WTC11 (cell line): ENCODE measurements at regions not wholly inside any gene's neighbourhood (a gene's known extent, or its start where the extent isn't known, plus 50 kb on each side); places are given as distances from the start of the nearest gene placed in this dataset.

Source experiments
- ATAC-seq: fragments of 200-7000 bp; cut with Tn5 transposase; 2 replicates; pipeline ENCODE4 v1.10.0; 2021; ENCODE audit warnings: mild to moderate bottlenecking, moderate library complexity
- CTCF ChIA-PET: fragments of 300-600 bp; sonication (Branson Sonifier 250); formaldehyde crosslinking; loops from one replicate; lab custom pipeline; 2021; ENCODE audit warnings: antibody characterized with exemption; lab: Charles Lee
- POLR2A ChIA-PET: fragments of 350-600 bp; sonication (Branson Sonifier 250); formaldehyde crosslinking; loops from one replicate; lab custom pipeline; 2021; ENCODE audit warnings: antibody characterized with exemption; lab: Charles Lee
- DNase-seq: peaks from one replicate; pipeline ENCODE4 v3.0.0; 2021; ENCODE audit warnings: low spot score
- H3K27ac Mint-ChIP-seq: 2 replicates; pipeline ENCODE4 v1.8.0; 2021; ENCODE audit warnings: mixed read lengths
- H3K27me3 Mint-ChIP-seq: 2 replicates; pipeline ENCODE4 v1.8.0; 2021; ENCODE audit warnings: low read depth, mild to moderate bottlenecking, moderate library complexity, mixed read lengths
- H3K36me3 Mint-ChIP-seq: 2 replicates; pipeline ENCODE4 v1.8.0; 2021; ENCODE audit warnings: mixed read lengths
- H3K4me1 Mint-ChIP-seq: 2 replicates; pipeline ENCODE4 v1.8.0; 2022; ENCODE audit warnings: mixed read lengths
- H3K4me3 Mint-ChIP-seq: 2 replicates; pipeline ENCODE4 v1.8.0; 2021; ENCODE audit warnings: mild to moderate bottlenecking, moderate library complexity, mixed read lengths
- H3K9me3 Mint-ChIP-seq: 2 replicates; pipeline ENCODE4 v1.8.0; 2021; ENCODE audit warnings: mixed read lengths
- EMX1 ChIP-seq: fragments of 250-450 bp; sonication (Bioruptor Pico); IDR thresholded peaks from 2 replicates; pipeline ENCODE4 v1.8.0; 2021; ENCODE audit warnings: mild to moderate bottlenecking
- GTF2I ChIP-seq: fragments of 250-450 bp; sonication (Bioruptor Pico); conservative IDR thresholded peaks from 2 replicates; pipeline ENCODE4 v1.4.0; 2021; ENCODE audit warnings: mild to moderate bottlenecking
- JUN ChIP-seq: sonication (generic); formaldehyde crosslinking; IDR thresholded peaks from 2 replicates; pipeline ENCODE4 v1.8.0; 2023; ENCODE audit warnings: mild to moderate bottlenecking, missing genetic modification reagents
- MXD4 ChIP-seq: fragments of 250-450 bp; sonication (Bioruptor Pico); IDR thresholded peaks from 2 replicates; pipeline ENCODE4 v1.8.0; 2021; ENCODE audit warnings: mild to moderate bottlenecking, moderate library complexity, borderline replicate concordance
- NFATC4 ChIP-seq: fragments of 250-450 bp; sonication (Bioruptor Pico); IDR thresholded peaks from 2 replicates; pipeline ENCODE4 v1.9.0; 2021; ENCODE audit warnings: mild to moderate bottlenecking
- NR1H2 ChIP-seq: sonication (generic); formaldehyde crosslinking; IDR thresholded peaks from 2 replicates; pipeline ENCODE4 v1.9.0; 2021; ENCODE audit warnings: mild to moderate bottlenecking, moderate library complexity, missing genetic modification reagents
- NR3C1 ChIP-seq: sonication (generic); formaldehyde crosslinking; conservative IDR thresholded peaks from 2 replicates; pipeline ENCODE4 v1.8.1; 2023; ENCODE audit warnings: low read depth, mild to moderate bottlenecking, missing genetic modification reagents
- OVOL2 ChIP-seq: fragments of 250-450 bp; sonication (Bioruptor Pico); IDR thresholded peaks from 2 replicates; pipeline ENCODE4 v1.9.0; 2021; ENCODE audit warnings: mild to moderate bottlenecking, borderline replicate concordance
- SOX15 ChIP-seq: fragments of 250-450 bp; sonication (Bioruptor Pico); IDR thresholded peaks from 2 replicates; pipeline ENCODE4 v1.9.0; 2021; ENCODE audit warnings: mild to moderate bottlenecking
- SP1 ChIP-seq: sonication (generic); formaldehyde crosslinking; conservative IDR thresholded peaks from 2 replicates; pipeline ENCODE4 v1.8.1; 2022; ENCODE audit warnings: missing genetic modification reagents
- ZNF121 ChIP-seq: sonication (generic); formaldehyde crosslinking; IDR thresholded peaks from 2 replicates; pipeline ENCODE4 v1.8.0; 2023; ENCODE audit warnings: missing genetic modification reagents
- ZNF138 ChIP-seq: sonication (generic); formaldehyde crosslinking; conservative IDR thresholded peaks from 2 replicates; pipeline ENCODE4 v1.8.1; 2022; ENCODE audit warnings: mild to moderate bottlenecking, moderate library complexity, missing genetic modification reagents
- ZNF219 ChIP-seq: sonication (generic); formaldehyde crosslinking; IDR thresholded peaks from 2 replicates; pipeline ENCODE4 v1.8.0; 2023; ENCODE audit warnings: missing genetic modification reagents, mild to moderate bottlenecking, borderline replicate concordance
- ZNF396 ChIP-seq: fragments of 250-450 bp; sonication (Bioruptor Pico); IDR thresholded peaks from 2 replicates; pipeline ENCODE4 v1.8.0; 2021; ENCODE audit warnings: mild to moderate bottlenecking, moderate library complexity, borderline replicate concordance
- ZNF416 ChIP-seq: fragments of 250-450 bp; sonication (Bioruptor Pico); IDR thresholded peaks from 2 replicates; pipeline ENCODE4 v1.9.0; 2021; ENCODE audit warnings: mild to moderate bottlenecking, inconsistent platforms
- TF ChIP-seq, protein P1 (sequence below): sonication (generic); formaldehyde crosslinking; IDR thresholded peaks from 2 replicates; pipeline ENCODE4 v1.8.1; 2022; ENCODE audit warnings: missing genetic modification reagents, borderline replicate concordance
- TF ChIP-seq, protein P2 (sequence below): sonication (generic); formaldehyde crosslinking; IDR thresholded peaks from 2 replicates; pipeline ENCODE4 v1.8.1; 2022; ENCODE audit warnings: low read depth, mild to moderate bottlenecking, moderate library complexity, missing genetic modification reagents, borderline replicate concordance
- TF ChIP-seq, protein P3 (sequence below): sonication (generic); formaldehyde crosslinking; IDR thresholded peaks from 2 replicates; pipeline ENCODE4 v1.8.1; 2022; ENCODE audit warnings: mild to moderate bottlenecking, moderate library complexity, missing genetic modification reagents
- TF ChIP-seq, protein P4 (sequence below): sonication (generic); formaldehyde crosslinking; IDR thresholded peaks from 2 replicates; pipeline ENCODE4 v1.8.0; 2023; ENCODE audit warnings: mild to moderate bottlenecking, missing genetic modification reagents
- TF ChIP-seq, protein P5 (sequence below): fragments of 250-450 bp; sonication (Bioruptor Pico); IDR thresholded peaks from 2 replicates; pipeline ENCODE4 v1.9.0; 2021; ENCODE audit warnings: mild to moderate bottlenecking
- TF ChIP-seq, protein P6 (sequence below): fragments of 200-600 bp; IDR thresholded peaks from 2 replicates; pipeline ENCODE4 v1.8.0; 2022; ENCODE audit warnings: antibody characterized with exemption
- TF ChIP-seq, protein P7 (sequence below): fragments of 250-450 bp; sonication (Bioruptor Pico); IDR thresholded peaks from 2 replicates; pipeline ENCODE4 v1.9.0; 2021; ENCODE audit warnings: mild to moderate bottlenecking, borderline replicate concordance
- TF ChIP-seq, protein P8 (sequence below): fragments of 250-450 bp; sonication (Bioruptor Pico); IDR thresholded peaks from 2 replicates; pipeline ENCODE4 v1.9.0; 2021; ENCODE audit warnings: moderate library complexity, mild to moderate bottlenecking, inconsistent platforms, borderline replicate concordance

DNA sequence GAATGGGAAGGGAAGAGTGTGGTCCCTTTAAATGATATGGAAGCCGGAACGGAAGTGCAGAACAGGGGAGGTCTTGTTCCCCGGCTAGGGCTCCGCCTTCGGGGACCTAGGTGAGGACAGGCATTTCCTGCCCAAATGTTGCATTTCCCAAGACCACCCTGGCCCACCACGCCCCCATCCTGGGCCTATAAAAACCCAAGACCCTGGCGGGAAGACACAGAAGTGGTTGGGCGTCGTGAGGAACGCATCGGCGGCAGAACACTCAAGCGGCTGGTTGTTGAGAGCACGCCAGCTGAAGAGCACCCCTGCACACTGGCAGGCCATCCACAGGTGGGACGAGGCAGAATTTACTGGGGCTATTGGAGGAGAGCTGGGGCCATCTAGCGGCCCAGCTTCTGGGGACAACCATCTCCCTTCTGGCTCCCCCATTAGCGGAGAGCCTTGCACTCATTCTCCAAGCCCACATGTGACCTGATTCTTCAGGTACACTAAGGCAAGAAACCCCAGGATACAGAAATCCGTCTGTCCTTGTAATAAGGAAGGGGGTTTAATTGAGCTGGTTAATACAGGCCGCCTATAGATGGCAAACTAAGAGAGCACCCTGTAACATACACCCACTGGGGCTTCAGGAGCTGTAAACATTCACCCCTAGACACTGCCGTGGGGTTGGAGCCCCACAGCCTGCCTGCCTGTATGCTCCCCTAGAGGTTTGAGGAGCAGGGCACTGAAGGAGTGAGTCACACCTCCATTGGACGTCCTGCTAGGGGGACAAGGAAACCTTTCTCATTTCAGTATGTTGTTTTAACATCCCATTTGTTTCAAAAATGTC is 1327.9 kb downstream of the BRINP3 start:
- Mint-ChIP-seq H3K4me3 (peak overlapping the region; percentile 47), H3K4me1 (no peaks in the 10 kb centered on the region), H3K27me3 (no peaks in the 10 kb centered on the region), H3K9me3 (no peaks in the 10 kb centered on the region), H3K27ac (no peak overlapping the region), H3K36me3 (no peaks in the 10 kb centered on the region)
- ChIA-PET CTCF (interaction anchor here (0.6 to 1.7 kb wide), 3 partner anchors 205 to 1222 kb away, joined by 3 to 16 read pairs (median 3); no protein-coding TSS in a partner anchor), POLR2A (no interaction called here)
- DNase-seq = peak; percentile 60
- ATAC-seq = peak; percentile 99
- TF ChIP-seq, protein P1, sequence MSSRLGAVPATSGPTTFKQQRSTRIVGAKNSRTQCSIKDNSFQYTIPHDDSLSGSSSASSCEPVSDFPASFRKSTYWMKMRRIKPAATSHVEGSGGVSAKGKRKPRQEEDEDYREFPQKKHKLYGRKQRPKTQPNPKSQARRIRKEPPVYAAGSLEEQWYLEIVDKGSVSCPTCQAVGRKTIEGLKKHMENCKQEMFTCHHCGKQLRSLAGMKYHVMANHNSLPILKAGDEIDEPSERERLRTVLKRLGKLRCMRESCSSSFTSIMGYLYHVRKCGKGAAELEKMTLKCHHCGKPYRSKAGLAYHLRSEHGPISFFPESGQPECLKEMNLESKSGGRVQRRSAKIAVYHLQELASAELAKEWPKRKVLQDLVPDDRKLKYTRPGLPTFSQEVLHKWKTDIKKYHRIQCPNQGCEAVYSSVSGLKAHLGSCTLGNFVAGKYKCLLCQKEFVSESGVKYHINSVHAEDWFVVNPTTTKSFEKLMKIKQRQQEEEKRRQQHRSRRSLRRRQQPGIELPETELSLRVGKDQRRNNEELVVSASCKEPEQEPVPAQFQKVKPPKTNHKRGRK (CRISPR knock-in tag) = no peak
- TF ChIP-seq, protein P2, sequence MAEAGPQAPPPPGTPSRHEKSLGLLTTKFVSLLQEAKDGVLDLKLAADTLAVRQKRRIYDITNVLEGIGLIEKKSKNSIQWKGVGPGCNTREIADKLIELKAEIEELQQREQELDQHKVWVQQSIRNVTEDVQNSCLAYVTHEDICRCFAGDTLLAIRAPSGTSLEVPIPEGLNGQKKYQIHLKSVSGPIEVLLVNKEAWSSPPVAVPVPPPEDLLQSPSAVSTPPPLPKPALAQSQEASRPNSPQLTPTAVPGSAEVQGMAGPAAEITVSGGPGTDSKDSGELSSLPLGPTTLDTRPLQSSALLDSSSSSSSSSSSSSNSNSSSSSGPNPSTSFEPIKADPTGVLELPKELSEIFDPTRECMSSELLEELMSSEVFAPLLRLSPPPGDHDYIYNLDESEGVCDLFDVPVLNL = no peak
- no peak for TF ChIP-seq NR3C1 (CRISPR knock-in tag)
- no peak for TF ChIP-seq ZNF121 (CRISPR knock-in tag)
- TF ChIP-seq GTF2I (CRISPR knock-in tag) = no peak
- TF ChIP-seq NFATC4 (CRISPR knock-in tag) = no peak
- TF ChIP-seq, protein P3, sequence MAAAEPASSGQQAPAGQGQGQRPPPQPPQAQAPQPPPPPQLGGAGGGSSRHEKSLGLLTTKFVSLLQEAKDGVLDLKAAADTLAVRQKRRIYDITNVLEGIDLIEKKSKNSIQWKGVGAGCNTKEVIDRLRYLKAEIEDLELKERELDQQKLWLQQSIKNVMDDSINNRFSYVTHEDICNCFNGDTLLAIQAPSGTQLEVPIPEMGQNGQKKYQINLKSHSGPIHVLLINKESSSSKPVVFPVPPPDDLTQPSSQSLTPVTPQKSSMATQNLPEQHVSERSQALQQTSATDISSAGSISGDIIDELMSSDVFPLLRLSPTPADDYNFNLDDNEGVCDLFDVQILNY (CRISPR knock-in tag) = no peak
- TF ChIP-seq, protein P4, sequence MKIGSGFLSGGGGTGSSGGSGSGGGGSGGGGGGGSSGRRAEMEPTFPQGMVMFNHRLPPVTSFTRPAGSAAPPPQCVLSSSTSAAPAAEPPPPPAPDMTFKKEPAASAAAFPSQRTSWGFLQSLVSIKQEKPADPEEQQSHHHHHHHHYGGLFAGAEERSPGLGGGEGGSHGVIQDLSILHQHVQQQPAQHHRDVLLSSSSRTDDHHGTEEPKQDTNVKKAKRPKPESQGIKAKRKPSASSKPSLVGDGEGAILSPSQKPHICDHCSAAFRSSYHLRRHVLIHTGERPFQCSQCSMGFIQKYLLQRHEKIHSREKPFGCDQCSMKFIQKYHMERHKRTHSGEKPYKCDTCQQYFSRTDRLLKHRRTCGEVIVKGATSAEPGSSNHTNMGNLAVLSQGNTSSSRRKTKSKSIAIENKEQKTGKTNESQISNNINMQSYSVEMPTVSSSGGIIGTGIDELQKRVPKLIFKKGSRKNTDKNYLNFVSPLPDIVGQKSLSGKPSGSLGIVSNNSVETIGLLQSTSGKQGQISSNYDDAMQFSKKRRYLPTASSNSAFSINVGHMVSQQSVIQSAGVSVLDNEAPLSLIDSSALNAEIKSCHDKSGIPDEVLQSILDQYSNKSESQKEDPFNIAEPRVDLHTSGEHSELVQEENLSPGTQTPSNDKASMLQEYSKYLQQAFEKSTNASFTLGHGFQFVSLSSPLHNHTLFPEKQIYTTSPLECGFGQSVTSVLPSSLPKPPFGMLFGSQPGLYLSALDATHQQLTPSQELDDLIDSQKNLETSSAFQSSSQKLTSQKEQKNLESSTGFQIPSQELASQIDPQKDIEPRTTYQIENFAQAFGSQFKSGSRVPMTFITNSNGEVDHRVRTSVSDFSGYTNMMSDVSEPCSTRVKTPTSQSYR (CRISPR knock-in tag) = no peak
- no peak for TF ChIP-seq MXD4 (CRISPR knock-in tag)
- TF ChIP-seq, protein P5, sequence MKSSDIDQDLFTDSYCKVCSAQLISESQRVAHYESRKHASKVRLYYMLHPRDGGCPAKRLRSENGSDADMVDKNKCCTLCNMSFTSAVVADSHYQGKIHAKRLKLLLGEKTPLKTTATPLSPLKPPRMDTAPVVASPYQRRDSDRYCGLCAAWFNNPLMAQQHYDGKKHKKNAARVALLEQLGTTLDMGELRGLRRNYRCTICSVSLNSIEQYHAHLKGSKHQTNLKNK (CRISPR knock-in tag) = no peak
- no peak for TF ChIP-seq NR1H2 (CRISPR knock-in tag)
- TF ChIP-seq SP1 = no peak
- TF ChIP-seq, protein P6, sequence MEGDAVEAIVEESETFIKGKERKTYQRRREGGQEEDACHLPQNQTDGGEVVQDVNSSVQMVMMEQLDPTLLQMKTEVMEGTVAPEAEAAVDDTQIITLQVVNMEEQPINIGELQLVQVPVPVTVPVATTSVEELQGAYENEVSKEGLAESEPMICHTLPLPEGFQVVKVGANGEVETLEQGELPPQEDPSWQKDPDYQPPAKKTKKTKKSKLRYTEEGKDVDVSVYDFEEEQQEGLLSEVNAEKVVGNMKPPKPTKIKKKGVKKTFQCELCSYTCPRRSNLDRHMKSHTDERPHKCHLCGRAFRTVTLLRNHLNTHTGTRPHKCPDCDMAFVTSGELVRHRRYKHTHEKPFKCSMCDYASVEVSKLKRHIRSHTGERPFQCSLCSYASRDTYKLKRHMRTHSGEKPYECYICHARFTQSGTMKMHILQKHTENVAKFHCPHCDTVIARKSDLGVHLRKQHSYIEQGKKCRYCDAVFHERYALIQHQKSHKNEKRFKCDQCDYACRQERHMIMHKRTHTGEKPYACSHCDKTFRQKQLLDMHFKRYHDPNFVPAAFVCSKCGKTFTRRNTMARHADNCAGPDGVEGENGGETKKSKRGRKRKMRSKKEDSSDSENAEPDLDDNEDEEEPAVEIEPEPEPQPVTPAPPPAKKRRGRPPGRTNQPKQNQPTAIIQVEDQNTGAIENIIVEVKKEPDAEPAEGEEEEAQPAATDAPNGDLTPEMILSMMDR = 0 out of 2 replicates have a peak, but pooled peaks have one; percentile 19
- no peak for TF ChIP-seq SOX15
- no peak for TF ChIP-seq EMX1 (CRISPR knock-in tag)
- no peak for TF ChIP-seq JUN (CRISPR knock-in tag)
- TF ChIP-seq, protein P7, sequence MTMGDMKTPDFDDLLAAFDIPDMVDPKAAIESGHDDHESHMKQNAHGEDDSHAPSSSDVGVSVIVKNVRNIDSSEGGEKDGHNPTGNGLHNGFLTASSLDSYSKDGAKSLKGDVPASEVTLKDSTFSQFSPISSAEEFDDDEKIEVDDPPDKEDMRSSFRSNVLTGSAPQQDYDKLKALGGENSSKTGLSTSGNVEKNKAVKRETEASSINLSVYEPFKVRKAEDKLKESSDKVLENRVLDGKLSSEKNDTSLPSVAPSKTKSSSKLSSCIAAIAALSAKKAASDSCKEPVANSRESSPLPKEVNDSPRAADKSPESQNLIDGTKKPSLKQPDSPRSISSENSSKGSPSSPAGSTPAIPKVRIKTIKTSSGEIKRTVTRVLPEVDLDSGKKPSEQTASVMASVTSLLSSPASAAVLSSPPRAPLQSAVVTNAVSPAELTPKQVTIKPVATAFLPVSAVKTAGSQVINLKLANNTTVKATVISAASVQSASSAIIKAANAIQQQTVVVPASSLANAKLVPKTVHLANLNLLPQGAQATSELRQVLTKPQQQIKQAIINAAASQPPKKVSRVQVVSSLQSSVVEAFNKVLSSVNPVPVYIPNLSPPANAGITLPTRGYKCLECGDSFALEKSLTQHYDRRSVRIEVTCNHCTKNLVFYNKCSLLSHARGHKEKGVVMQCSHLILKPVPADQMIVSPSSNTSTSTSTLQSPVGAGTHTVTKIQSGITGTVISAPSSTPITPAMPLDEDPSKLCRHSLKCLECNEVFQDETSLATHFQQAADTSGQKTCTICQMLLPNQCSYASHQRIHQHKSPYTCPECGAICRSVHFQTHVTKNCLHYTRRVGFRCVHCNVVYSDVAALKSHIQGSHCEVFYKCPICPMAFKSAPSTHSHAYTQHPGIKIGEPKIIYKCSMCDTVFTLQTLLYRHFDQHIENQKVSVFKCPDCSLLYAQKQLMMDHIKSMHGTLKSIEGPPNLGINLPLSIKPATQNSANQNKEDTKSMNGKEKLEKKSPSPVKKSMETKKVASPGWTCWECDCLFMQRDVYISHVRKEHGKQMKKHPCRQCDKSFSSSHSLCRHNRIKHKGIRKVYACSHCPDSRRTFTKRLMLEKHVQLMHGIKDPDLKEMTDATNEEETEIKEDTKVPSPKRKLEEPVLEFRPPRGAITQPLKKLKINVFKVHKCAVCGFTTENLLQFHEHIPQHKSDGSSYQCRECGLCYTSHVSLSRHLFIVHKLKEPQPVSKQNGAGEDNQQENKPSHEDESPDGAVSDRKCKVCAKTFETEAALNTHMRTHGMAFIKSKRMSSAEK (CRISPR knock-in tag) = no peak
- no peak for TF ChIP-seq ZNF416 (CRISPR knock-in tag)
- TF ChIP-seq OVOL2 (CRISPR knock-in tag) = no peak
- TF ChIP-seq ZNF396 (CRISPR knock-in tag) = no peak
- no peak for TF ChIP-seq ZNF138 (CRISPR knock-in tag)
- TF ChIP-seq, protein P8, sequence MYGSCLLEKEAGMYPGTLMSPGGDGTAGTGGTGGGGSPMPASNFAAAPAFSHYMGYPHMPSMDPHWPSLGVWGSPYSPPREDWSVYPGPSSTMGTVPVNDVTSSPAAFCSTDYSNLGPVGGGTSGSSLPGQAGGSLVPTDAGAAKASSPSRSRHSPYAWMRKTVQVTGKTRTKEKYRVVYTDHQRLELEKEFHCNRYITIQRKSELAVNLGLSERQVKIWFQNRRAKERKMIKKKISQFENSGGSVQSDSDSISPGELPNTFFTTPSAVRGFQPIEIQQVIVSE = no peak
- TF ChIP-seq ZNF219 = no peak
